ENCODE measurements at regions not wholly inside any gene's neighbourhood (a gene's known extent, or its start where the extent isn't known, plus 50 kb on each side); places are given as distances from the start of the nearest gene placed in this dataset.

GRCh38 chr15:83352119-83352518 is 67.7 kb upstream of the BNC1 start:
- no peak for TF ChIP-seq CTCF (IDR thresholded peaks at IDR 0.05; ENCODE audit: poor library complexity)
- TF ChIP-seq EZH2phosphoT487 (IDR thresholded peaks at IDR 0.05; ENCODE audit: low read depth, severe bottlenecking, unreplicated experiment) = no peak
